ENCODE measurements at regions not wholly inside any gene's neighbourhood (a gene's known extent, or its start where the extent isn't known, plus 50 kb on each side); places are given as distances from the start of the nearest gene placed in this dataset.

GRCh38 chr13:89763005-89763404 is 1584.5 kb upstream of the MIR17HG start:
- TF ChIP-seq CTCF (IDR thresholded peaks at IDR 0.05) (no peak), POLR2A (IDR thresholded peaks at IDR 0.05) (no peak)

Data from esophagus squamous epithelium (tissue), 4 donors.